ENCODE measurements at regions not wholly inside any gene's neighbourhood (a gene's known extent, or its start where the extent isn't known, plus 50 kb on each side); places are given as distances from the start of the nearest gene placed in this dataset.

GRCh38 chr5:164214698-164215097 is 709.3 kb downstream of the MAT2B start:
- TF ChIP-seq POLR2AphosphoS5 (IDR thresholded peaks at IDR 0.05) (no peak), CTCF (IDR thresholded peaks at IDR 0.05 in 8 of 11, conservative IDR thresholded peaks at IDR 0.05 in 3 of 11) (no peak)
